Activated CD8-positive, alpha-beta T cell treated with anti-CD3 and anti-CD28 coated beads, Interleukin-2, amount 10 ng/mL, durations not matched to agents 7 days and 5 days (primary cell): ENCODE measurements at regions not wholly inside any gene's neighbourhood (a gene's known extent, or its start where the extent isn't known, plus 50 kb on each side); places are given as distances from the start of the nearest gene placed in this dataset.
"Not testable (repeated sequence)": the region's sequence is repeated elsewhere in the genome, so short reads cannot be mapped to it uniquely, and the experiment has no call there.

Source experiments
- ATAC-seq: fragments of 150-1000 bp; cut with Tn5 transposase; one replicate; pipeline ENCODE4 v1.10.0; 2021; ENCODE audit warnings: moderate library complexity
- CTCF ChIA-PET: fragments of 350-600 bp; sonication (Branson Sonifier 250); formaldehyde crosslinking; loops from one replicate; lab custom pipeline; 2021; ENCODE audit warnings: antibody characterized with exemption; lab: Charles Lee
- POLR2A ChIA-PET: fragments of 350-600 bp; sonication (Branson Sonifier 250); formaldehyde crosslinking; loops from one replicate; lab custom pipeline; 2021; ENCODE audit warnings: antibody characterized with exemption; lab: Charles Lee
- DNase-seq: peaks from one replicate; pipeline ENCODE4 v3.0.0-alpha.2; 2020
- H3K27ac Mint-ChIP-seq: one replicate; pipeline ENCODE4 v1.8.0; 2021; ENCODE audit warnings: mild to moderate bottlenecking, mixed read lengths
- H3K27me3 Mint-ChIP-seq: one replicate; pipeline ENCODE4 v1.8.0; 2021; ENCODE audit warnings: low read depth, mixed read lengths
- H3K36me3 Mint-ChIP-seq: one replicate; pipeline ENCODE4 v1.8.0; 2021; ENCODE audit warnings: low read depth, mixed read lengths
- H3K4me1 Mint-ChIP-seq: one replicate; pipeline ENCODE4 v1.8.0; 2021; ENCODE audit warnings: low read depth, mixed read lengths
- H3K4me3 Mint-ChIP-seq: one replicate; pipeline ENCODE4 v1.8.0; 2021; ENCODE audit warnings: mild to moderate bottlenecking, mixed read lengths
- H3K9me3 Mint-ChIP-seq: one replicate; pipeline ENCODE4 v1.8.0; 2022; ENCODE audit warnings: mixed read lengths; ENCODE audit not compliant: insufficient read depth

- H3K27me3 Mint-ChIP-seq: peaks cover 6% of the 10 kb centered on the region
- no peaks in the 10 kb centered on the region for H3K9me3 Mint-ChIP-seq
- no peaks in the 10 kb centered on the region for H3K4me1 Mint-ChIP-seq
- ATAC-seq: no peak
- CTCF ChIA-PET: no interaction called here
- no peak overlapping the region for H3K4me3 Mint-ChIP-seq
- POLR2A ChIA-PET: no interaction called here
- H3K27ac Mint-ChIP-seq: no peak overlapping the region
- H3K36me3 Mint-ChIP-seq: no peaks in the 10 kb centered on the region
- DNase-seq: no peak
These were observed 123.8 kb upstream of the ZEB2 start for GRCh38 chr2:144643537-144644336.

GRCh38 chr2:144642856-144643255 is 122.9 kb upstream of the ZEB2 start:
- DNase-seq: no peak
- POLR2A ChIA-PET: no interaction called here
- no peaks in the 10 kb centered on the region for H3K9me3 Mint-ChIP-seq
- no peaks in the 10 kb centered on the region for H3K4me1 Mint-ChIP-seq
- H3K27me3 Mint-ChIP-seq: peaks cover 6% of the 10 kb centered on the region
- H3K36me3 Mint-ChIP-seq: no peaks in the 10 kb centered on the region
- no peak overlapping the region for H3K4me3 Mint-ChIP-seq
- ATAC-seq: no peak
- H3K27ac Mint-ChIP-seq: no peak overlapping the region
- CTCF ChIA-PET: no interaction called here

- POLR2A ChIA-PET: no interaction called here
- CTCF ChIA-PET: no interaction called here
- ATAC-seq: no peak
- Mint-ChIP-seq H3K9me3 (no peaks in the 10 kb centered on the region), H3K27ac (no peak overlapping the region), H3K27me3 (peaks cover 6% of the 10 kb centered on the region), H3K4me1 (peaks cover 2% of the 10 kb centered on the region), H3K36me3 (no peaks in the 10 kb centered on the region), H3K4me3 (no peak overlapping the region)
- no peak for DNase-seq
These were observed 122.2 kb upstream of the ZEB2 start for GRCh38 chr2:144642131-144642530.

- DNase-seq, H3K4me1 Mint-ChIP-seq, CTCF ChIA-PET, H3K27ac Mint-ChIP-seq, H3K9me3 Mint-ChIP-seq, POLR2A ChIA-PET, H3K4me3 Mint-ChIP-seq, ATAC-seq, H3K36me3 Mint-ChIP-seq: not testable (repeated sequence)
- H3K27me3 Mint-ChIP-seq: peaks cover 14% of the 10 kb centered on the region
These were observed 118.3 kb upstream of the ZEB2 start for GRCh38 chr2:144638250-144638649.

- H3K9me3 Mint-ChIP-seq, ATAC-seq, DNase-seq, CTCF ChIA-PET, H3K27ac Mint-ChIP-seq, H3K4me3 Mint-ChIP-seq, H3K4me1 Mint-ChIP-seq, POLR2A ChIA-PET, H3K36me3 Mint-ChIP-seq: not testable (repeated sequence)
- H3K27me3 Mint-ChIP-seq: peaks cover 12% of the 10 kb centered on the region
These were observed 116.9 kb upstream of the ZEB2 start for GRCh38 chr2:144636860-144637259.

GRCh38 chr2:144632809-144633208 is 112.9 kb upstream of the ZEB2 start:
- H3K36me3 Mint-ChIP-seq: no peaks in the 10 kb centered on the region
- H3K9me3 Mint-ChIP-seq: peaks cover 8% of the 10 kb centered on the region
- H3K27ac Mint-ChIP-seq: no peak overlapping the region
- no peak overlapping the region for H3K4me3 Mint-ChIP-seq
- DNase-seq (no peak), ATAC-seq (no peak)
- ChIA-PET POLR2A (no interaction called here), CTCF (no interaction called here)
- peaks cover 10% of the 10 kb centered on the region for H3K27me3 Mint-ChIP-seq
- peaks cover 4% of the 10 kb centered on the region for H3K4me1 Mint-ChIP-seq

GRCh38 chr2:144631636-144632035 is 111.7 kb upstream of the ZEB2 start:
- no peak for ATAC-seq
- no peak overlapping the region for H3K4me3 Mint-ChIP-seq
- H3K27me3 Mint-ChIP-seq: peaks cover 10% of the 10 kb centered on the region
- H3K9me3 Mint-ChIP-seq: peaks cover 8% of the 10 kb centered on the region
- CTCF ChIA-PET: interaction anchor here (0.7 kb wide), 1 partner anchor 17 kb away, joined by 3 read pairs; no protein-coding TSS in a partner anchor
- no peaks in the 10 kb centered on the region for H3K36me3 Mint-ChIP-seq
- no peak overlapping the region for H3K27ac Mint-ChIP-seq
- DNase-seq: no peak
- POLR2A ChIA-PET: no interaction called here
- H3K4me1 Mint-ChIP-seq: no peaks in the 10 kb centered on the region

GRCh38 chr2:144630459-144631215 is 110.7 kb upstream of the ZEB2 start:
- no peak overlapping the region for H3K4me3 Mint-ChIP-seq
- ChIA-PET POLR2A (no interaction called here), CTCF (no interaction called here)
- peaks cover 4% of the 10 kb centered on the region for H3K9me3 Mint-ChIP-seq
- H3K27me3 Mint-ChIP-seq: peaks cover 6% of the 10 kb centered on the region
- H3K4me1 Mint-ChIP-seq: no peaks in the 10 kb centered on the region
- no peaks in the 10 kb centered on the region for H3K36me3 Mint-ChIP-seq
- no peak for ATAC-seq
- DNase-seq: no peak
- H3K27ac Mint-ChIP-seq: no peak overlapping the region

GRCh38 chr2:144629935-144630334 is 110.0 kb upstream of the ZEB2 start:
- DNase-seq: no peak
- H3K27ac Mint-ChIP-seq: no peak overlapping the region
- no peaks in the 10 kb centered on the region for H3K4me1 Mint-ChIP-seq
- CTCF ChIA-PET: no interaction called here
- H3K9me3 Mint-ChIP-seq: no peaks in the 10 kb centered on the region
- H3K36me3 Mint-ChIP-seq: no peaks in the 10 kb centered on the region
- peaks cover 3% of the 10 kb centered on the region for H3K27me3 Mint-ChIP-seq
- POLR2A ChIA-PET: no interaction called here
- no peak for ATAC-seq
- no peak overlapping the region for H3K4me3 Mint-ChIP-seq

- no peaks in the 10 kb centered on the region for H3K9me3 Mint-ChIP-seq
- no peak for ATAC-seq
- CTCF ChIA-PET: no interaction called here
- no peak overlapping the region for H3K27ac Mint-ChIP-seq
- POLR2A ChIA-PET: no interaction called here
- H3K4me3 Mint-ChIP-seq: no peak overlapping the region
- no peak for DNase-seq
- H3K27me3 Mint-ChIP-seq: peaks cover 4% of the 10 kb centered on the region
- no peaks in the 10 kb centered on the region for H3K4me1 Mint-ChIP-seq
- H3K36me3 Mint-ChIP-seq: no peaks in the 10 kb centered on the region
These were observed 108.6 kb upstream of the ZEB2 start for GRCh38 chr2:144628566-144628965.

- Mint-ChIP-seq H3K9me3 (no peaks in the 10 kb centered on the region), H3K4me1 (no peaks in the 10 kb centered on the region), H3K4me3 (no peak overlapping the region), H3K36me3 (no peaks in the 10 kb centered on the region), H3K27me3 (peaks cover 12% of the 10 kb centered on the region), H3K27ac (no peak overlapping the region)
- ATAC-seq (no peak), DNase-seq (no peak)
- POLR2A ChIA-PET: interaction anchor here (0.6 kb wide), 1 partner anchor 822 kb away, joined by 3 read pairs; no protein-coding TSS in a partner anchor
- CTCF ChIA-PET: no interaction called here
These were observed 105.7 kb upstream of the ZEB2 start for GRCh38 chr2:144625626-144626025.

- ChIA-PET CTCF (no interaction called here), POLR2A (no interaction called here)
- Mint-ChIP-seq H3K4me1 (no peaks in the 10 kb centered on the region), H3K36me3 (no peaks in the 10 kb centered on the region), H3K4me3 (no peak overlapping the region), H3K27me3 (peaks cover 12% of the 10 kb centered on the region), H3K27ac (no peak overlapping the region), H3K9me3 (no peaks in the 10 kb centered on the region)
- DNase-seq (no peak), ATAC-seq (no peak)
These were observed 105.3 kb upstream of the ZEB2 start for GRCh38 chr2:144625226-144625625.
